ENCODE measurements at regions not wholly inside any gene's neighbourhood (a gene's known extent, or its start where the extent isn't known, plus 50 kb on each side); places are given as distances from the start of the nearest gene placed in this dataset.
A peak's percentile ranks its signal among the peaks of the same experiment; 100 is the strongest.

GRCh38 chr3:152617609-152618008 lies 217.3 kb upstream of the P2RY1 start:
- no peak for DNase-seq
- no peak for TF ChIP-seq CTCF (IDR thresholded peaks at IDR 0.05; ENCODE audit: low read depth, low read length)
- Histone ChIP-seq H3K4me3 (ENCODE audit: low read depth, low read length) (no peak overlapping the region), H3K36me3 (no peaks in the 10 kb centered on the region), H3K9me3 (ENCODE audit: severe bottlenecking) (no peaks in the 10 kb centered on the region), H3K27ac (no peak overlapping the region), H3K27me3 (ENCODE audit: insufficient read depth, low read depth, severe bottlenecking) (no peaks in the 10 kb centered on the region)

GRCh38 chr3:152618529-152618928 lies 216.4 kb upstream of the P2RY1 start:
- no peaks in the 10 kb centered on the region for H3K9me3 ChIP-seq (ENCODE audit: severe bottlenecking)
- no peak for DNase-seq
- H3K36me3 ChIP-seq = no peaks in the 10 kb centered on the region
- no peaks in the 10 kb centered on the region for H3K27me3 ChIP-seq (ENCODE audit: insufficient read depth, low read depth, severe bottlenecking)
- no peak for TF ChIP-seq CTCF (IDR thresholded peaks at IDR 0.05; ENCODE audit: low read depth, low read length)
- H3K27ac ChIP-seq = no peak overlapping the region
- no peak overlapping the region for H3K4me3 ChIP-seq (ENCODE audit: low read depth, low read length)

- H3K4me3 ChIP-seq (ENCODE audit: low read depth, low read length) = no peak overlapping the region
- no peak for DNase-seq
- H3K27ac ChIP-seq = no peak overlapping the region
- no peaks in the 10 kb centered on the region for H3K9me3 ChIP-seq (ENCODE audit: severe bottlenecking)
- H3K36me3 ChIP-seq = no peaks in the 10 kb centered on the region
- no peak for TF ChIP-seq CTCF (IDR thresholded peaks at IDR 0.05; ENCODE audit: low read depth, low read length)
- no peaks in the 10 kb centered on the region for H3K27me3 ChIP-seq (ENCODE audit: insufficient read depth, low read depth, severe bottlenecking)
Measured at GRCh38 chr3:152619691-152620090, 215.2 kb upstream of the P2RY1 start.

- Histone ChIP-seq H3K4me3 (ENCODE audit: low read depth, low read length) (no peak overlapping the region), H3K9me3 (ENCODE audit: severe bottlenecking) (no peaks in the 10 kb centered on the region), H3K27me3 (ENCODE audit: insufficient read depth, low read depth, severe bottlenecking) (no peaks in the 10 kb centered on the region), H3K27ac (no peak overlapping the region), H3K36me3 (no peaks in the 10 kb centered on the region)
- no peak for DNase-seq
- TF ChIP-seq CTCF (IDR thresholded peaks at IDR 0.05; ENCODE audit: low read depth, low read length) = no peak
Measured at GRCh38 chr3:152620395-152620794, 214.5 kb upstream of the P2RY1 start.

GRCh38 chr3:152621006-152621868 lies 213.7 kb upstream of the P2RY1 start:
- no peak for TF ChIP-seq CTCF (IDR thresholded peaks at IDR 0.05; ENCODE audit: low read depth, low read length)
- Histone ChIP-seq H3K27me3 (ENCODE audit: insufficient read depth, low read depth, severe bottlenecking) (no peaks in the 10 kb centered on the region), H3K4me3 (ENCODE audit: low read depth, low read length) (peak overlapping the region; percentile 12), H3K36me3 (no peaks in the 10 kb centered on the region), H3K27ac (peak overlapping the region; percentile 56), H3K9me3 (ENCODE audit: severe bottlenecking) (no peaks in the 10 kb centered on the region)
- peak; percentile 81 for DNase-seq

Measured in WERI-Rb-1 (cell line).